HG03439 (cell line): ENCODE measurements at regions not wholly inside any gene's neighbourhood (a gene's known extent, or its start where the extent isn't known, plus 50 kb on each side); places are given as distances from the start of the nearest gene placed in this dataset.
"Not testable (repeated sequence)": the region's sequence is repeated elsewhere in the genome, so short reads cannot be mapped to it uniquely, and the experiment has no call there.

ENCODE experiments used
- ATAC-seq: cut with Tn5 transposase; IDR thresholded peaks from one replicate; pipeline ENCODE4 v1.9.1; 2021; ENCODE audit warnings: mild to moderate bottlenecking, moderate library complexity; ENCODE audit not compliant: unreplicated experiment

DNA sequence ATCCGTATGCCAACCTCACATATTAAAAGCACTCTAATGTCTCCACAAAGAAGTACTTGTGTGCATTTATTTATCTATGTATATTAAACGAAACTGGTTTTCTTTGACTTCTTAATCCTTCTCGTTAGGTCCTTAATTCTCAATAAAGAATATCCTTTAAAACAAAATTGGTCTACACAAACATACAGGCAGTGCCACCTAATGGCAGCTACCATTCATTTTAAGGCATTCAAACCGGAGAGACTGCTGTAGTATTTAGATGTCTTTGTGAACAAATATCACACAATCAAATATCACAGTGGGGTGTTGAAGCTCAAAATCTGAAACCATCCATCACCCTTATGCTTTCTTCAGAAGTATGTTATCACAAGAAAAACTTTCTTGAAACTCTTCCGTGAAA is 96.6 kb upstream of the IRAK1BP1 start:
- no peak for ATAC-seq

DNA sequence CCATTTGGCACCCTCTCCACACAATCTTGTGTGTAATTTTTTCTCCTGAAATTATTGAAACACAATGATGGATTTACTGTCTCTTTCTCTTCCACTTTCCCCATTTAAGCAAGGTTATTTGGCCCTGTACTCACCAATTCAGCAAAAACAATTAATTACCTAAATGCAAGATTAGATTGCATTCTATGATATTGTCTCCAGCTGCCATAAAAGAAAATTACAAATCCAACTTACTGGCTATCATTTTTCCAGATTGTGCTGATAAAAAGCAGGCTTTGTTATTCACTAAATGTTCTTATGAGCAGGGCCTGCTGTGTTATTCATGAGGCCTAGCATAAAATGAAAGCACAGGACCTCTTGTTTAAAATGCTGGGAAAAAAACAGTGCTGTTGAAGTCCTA is 95.8 kb upstream of the IRAK1BP1 start:
- ATAC-seq, result no peak

DNA sequence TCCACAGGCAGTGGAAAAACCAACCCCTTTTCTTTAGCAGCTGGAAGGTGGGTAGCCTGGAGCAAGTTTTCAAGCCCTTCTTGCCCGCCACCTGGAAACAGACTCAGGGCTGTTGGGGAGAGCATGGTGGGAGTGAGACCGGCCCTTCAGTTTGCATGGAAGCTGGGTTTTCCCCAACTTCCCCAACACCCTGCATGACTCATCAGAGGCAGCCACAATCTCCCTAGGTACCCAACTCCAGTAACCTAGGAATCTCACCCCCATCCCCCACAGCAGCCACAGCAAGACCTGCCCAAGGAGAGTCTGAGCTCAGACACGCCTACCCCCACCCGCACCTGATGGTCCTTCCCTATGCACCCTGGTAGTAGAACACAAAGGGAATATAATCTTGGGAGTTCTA is 86.3 kb upstream of the IRAK1BP1 start:
- no peak for ATAC-seq

DNA sequence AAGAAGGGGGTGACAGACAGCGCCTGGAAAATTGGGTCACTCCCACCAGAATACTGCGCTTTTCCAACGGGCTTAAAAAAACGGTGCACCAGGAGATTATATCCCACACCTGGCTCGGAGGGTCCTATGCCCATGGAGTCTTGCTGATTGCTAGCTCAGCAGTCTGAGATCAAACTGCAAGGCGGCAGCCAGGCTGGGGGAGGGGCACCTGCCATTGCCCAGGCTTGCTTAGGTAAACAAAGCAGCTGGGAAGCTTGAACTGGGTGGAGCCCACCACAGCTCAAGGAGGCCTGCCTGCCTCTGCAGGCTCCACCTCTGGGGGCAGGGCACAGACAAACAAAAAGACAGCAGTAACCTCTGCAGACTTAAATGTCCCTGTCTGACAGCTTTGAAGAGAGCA is 84.0 kb upstream of the IRAK1BP1 start:
- ATAC-seq, result not testable (repeated sequence)

DNA sequence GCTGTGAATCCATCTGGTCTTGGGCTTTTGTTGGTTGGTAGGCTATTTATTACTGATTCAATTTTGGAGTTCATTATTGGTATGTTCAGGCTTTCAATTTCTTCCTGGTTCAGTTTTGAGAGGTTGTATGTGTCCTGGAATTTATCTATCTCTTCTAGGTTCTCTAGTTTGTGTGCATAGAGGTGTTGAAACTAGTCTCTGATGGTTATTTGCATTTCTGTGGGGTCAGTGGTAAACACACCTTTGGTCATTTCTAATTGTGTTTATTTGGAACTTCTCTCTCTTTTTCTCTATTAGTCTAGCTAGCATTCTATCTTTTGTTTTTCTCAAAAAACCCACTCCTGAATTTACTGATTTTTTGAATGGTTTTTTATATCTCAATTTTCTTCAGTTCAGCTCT is 70.1 kb upstream of the IRAK1BP1 start:
- no peak for ATAC-seq

DNA sequence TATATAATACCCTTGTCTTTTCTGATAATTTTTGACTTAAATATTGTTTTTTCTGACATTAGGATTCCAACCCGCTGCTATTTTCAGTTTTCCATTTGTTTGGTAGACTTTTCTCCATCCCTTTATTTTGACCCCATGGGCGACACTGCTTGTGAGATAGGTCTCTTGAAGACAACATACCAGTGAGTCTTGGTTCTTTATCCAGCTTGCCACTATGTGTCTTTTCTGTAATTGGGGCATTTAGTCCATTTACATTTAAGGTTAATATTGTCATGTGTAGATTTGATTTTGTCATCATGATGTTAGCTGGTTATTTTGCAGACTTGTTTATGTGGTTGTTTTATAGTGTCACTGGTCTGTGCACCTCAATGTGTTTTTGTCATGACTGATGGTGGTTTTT is 67.7 kb upstream of the IRAK1BP1 start:
- no peak for ATAC-seq

DNA sequence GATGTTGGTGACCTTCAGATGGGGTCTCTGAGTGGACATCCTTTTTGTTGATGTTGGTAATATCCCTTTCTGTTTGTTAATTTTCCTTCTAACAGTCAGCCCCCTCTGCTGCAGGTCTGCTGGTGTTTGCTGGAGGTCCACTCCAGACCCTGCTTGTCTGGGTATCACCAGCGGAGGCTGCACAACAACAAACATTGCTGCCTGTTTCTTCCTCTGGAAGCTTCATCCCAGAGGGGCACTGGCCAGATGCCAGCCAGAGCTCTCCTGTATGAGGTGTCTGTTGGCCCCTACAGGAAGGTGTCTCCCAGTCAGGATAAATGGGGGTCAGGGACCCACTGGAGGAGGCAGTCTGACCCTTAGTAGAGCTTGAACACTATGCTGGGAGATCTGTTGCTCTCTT is 60.6 kb upstream of the IRAK1BP1 start:
- not testable (repeated sequence) for ATAC-seq

DNA sequence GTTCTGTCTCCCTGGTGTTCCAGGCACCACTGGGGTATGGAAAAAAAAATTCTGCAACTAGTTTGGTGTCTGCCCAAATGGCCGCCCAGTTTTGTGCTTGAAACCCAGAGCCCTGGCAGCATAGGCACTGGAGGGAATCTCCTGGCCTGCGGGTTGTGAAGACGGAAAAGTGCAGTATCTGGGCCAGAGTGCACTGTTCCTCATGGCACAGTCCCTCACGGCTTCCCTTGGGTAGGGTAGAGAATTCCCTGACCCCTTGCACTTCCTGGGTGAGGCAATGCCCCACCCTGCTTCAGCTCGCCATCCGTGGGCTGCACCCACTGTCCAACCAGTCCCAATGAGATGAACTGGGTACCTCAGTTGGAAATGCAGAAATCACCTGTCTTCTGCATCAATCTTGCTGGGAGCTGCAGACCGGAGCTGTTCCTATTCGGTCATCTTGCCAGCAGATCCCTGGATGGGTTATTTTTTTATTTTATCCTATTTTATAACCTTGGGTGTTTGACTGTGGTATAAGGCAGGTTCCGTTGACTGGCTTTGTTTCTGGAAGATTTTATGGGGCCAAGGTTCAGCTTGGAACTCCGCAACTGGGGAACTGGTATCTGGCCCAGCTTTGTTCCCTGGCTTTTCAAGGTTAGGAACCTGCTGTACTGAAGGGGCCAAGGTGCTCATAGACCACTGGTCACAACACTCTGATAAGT is 59.5 kb upstream of the IRAK1BP1 start:
- not testable (repeated sequence) for ATAC-seq

DNA sequence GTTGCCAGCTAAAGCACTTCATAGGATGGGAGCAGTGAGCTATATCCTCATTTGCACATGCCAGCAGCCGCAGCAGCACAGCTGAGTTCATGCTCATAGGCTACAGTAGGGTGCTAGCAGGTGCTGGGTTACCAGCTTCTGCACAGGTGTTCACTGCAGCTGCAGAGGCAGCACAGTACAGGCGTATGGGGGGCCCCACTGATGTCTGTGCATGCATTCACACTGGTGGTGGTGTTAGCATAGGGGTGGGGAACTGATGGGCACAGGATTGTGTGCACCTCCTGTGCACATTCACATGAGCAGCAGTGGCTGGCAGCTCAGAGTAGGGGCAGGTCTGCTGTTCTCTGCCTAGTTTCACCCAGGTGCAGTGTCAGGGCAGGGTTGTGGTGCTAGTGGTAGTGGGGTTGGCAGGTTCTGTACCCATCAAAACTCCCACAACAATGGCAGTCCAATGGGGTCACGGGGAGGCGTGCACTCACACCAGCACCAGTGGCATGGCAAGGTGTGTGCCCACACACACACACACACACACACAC is 58.9 kb upstream of the IRAK1BP1 start:
- no peak for ATAC-seq

DNA sequence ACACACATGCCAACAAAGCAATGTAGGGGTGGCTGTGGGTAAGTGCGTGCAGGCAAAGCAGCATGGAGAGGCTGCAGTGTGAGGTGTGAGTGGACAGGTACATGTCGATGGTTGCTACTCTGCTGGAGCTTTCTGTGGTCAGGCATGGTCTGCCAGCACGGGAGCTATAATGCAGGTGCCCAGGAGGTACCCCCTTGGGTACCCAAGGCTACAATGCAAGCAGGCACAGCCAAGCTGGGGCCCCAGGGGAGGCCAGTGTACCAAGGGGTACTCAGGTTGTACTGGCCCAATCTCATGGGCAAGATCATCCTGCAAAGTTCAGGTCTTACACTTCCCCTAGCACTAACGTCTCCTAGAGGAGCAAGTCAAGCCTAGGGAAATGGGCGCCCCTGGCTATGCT is 58.4 kb upstream of the IRAK1BP1 start:
- no peak for ATAC-seq

DNA sequence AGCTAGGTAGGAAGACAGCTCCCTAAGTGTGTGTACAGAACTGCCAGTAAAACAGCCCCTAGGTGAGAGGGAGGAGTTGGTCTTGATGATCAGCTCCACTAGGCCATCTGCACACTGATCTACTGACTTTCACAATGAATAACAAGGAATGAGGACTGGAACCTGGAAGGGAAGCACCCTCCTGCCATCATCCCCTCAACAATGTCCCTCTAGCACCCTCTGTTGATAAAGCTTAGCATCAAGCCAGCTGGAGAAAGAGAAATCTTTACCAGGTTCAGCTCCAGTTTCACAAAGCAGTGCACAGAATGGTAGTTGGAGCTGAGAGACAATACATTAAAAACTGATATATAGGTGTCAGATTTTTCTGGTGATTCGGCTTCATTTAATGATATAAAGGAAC is 57.2 kb upstream of the IRAK1BP1 start:
- no peak for ATAC-seq

DNA sequence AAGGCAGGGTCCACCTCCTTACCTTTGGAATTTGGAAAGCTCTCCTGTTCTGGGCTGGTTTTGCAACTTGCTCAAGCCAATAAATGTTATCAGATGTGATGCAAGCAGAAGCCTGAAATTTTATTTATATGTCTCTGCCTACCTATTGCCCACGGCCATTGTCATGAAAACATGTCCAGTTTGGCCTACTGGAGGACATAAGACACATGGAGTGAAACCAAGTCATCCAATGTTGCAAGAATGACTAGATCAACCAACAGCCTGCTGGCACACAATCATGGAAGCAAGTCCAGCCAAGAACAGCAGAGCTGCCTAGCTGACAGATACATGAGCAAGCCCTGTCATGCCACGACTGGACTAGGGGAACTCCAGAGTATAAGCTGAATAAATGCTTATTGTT is 56.7 kb upstream of the IRAK1BP1 start:
- no peak for ATAC-seq
